ENCODE measurements at regions not wholly inside any gene's neighbourhood (a gene's known extent, or its start where the extent isn't known, plus 50 kb on each side); places are given as distances from the start of the nearest gene placed in this dataset.

DNA sequence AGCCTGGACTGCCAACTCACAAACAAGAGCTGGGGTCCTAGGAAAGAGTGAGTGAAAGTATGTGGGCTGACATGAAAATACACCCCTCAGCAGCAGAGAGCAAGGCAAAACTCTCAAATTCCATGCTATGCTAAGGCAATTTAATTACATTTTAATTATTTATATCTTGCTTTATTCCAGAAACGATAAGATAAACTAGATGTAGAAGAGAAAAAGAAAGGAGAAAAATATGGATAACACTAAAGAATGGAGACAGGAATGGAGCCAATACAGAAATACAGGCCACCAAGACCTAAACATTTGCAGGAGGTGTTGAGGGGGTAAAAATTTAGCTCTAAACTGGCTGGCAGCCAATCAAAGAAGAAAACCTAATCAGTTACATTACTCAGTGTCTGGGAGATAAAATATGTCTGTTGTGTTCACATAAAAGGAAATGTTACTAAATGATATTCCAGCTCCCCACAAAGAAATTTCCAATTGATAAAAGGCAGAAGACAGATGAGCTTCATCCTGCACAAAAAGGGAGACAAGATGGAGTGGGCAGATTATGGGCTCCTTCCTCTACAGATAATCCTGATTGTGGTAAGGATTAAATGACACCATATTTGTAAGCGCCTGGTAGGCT, 223.5 kb upstream of the BLID start:
- no peak for DNase-seq
- H3K36me3 ChIP-seq, result no peaks in the 10 kb centered on the region

DNA sequence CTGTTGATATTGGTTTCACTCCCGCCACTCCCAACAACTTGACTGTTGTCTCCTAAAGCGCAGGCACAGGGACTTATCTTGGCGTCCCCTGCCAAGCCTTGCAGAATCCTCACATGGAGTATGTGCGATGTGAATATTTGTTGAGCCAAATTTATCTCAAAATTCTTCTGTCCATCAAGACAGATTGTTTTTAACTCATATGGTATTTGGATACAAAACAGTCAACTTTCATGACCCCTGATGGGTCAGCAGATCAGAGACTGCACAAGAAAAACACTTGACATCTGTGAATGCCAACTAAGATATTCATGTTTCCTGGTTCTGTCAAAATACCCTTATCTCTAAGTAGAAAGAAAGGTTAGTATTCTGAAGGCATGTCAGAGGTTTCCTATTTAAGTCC, 221.7 kb upstream of the BLID start:
- no peak for DNase-seq
- H3K4me3 ChIP-seq, result no peak overlapping the region
- no peaks in the 10 kb centered on the region for H3K36me3 ChIP-seq
- H3K27me3 ChIP-seq, result no peaks in the 10 kb centered on the region
- no peaks in the 10 kb centered on the region for H3K4me1 ChIP-seq
- H3K27ac ChIP-seq, result no peak overlapping the region
- H3K9me3 ChIP-seq, result no peaks in the 10 kb centered on the region
- TF ChIP-seq POLR2A (IDR thresholded peaks at IDR 0.05), result no peak
- TF ChIP-seq, protein P1, sequence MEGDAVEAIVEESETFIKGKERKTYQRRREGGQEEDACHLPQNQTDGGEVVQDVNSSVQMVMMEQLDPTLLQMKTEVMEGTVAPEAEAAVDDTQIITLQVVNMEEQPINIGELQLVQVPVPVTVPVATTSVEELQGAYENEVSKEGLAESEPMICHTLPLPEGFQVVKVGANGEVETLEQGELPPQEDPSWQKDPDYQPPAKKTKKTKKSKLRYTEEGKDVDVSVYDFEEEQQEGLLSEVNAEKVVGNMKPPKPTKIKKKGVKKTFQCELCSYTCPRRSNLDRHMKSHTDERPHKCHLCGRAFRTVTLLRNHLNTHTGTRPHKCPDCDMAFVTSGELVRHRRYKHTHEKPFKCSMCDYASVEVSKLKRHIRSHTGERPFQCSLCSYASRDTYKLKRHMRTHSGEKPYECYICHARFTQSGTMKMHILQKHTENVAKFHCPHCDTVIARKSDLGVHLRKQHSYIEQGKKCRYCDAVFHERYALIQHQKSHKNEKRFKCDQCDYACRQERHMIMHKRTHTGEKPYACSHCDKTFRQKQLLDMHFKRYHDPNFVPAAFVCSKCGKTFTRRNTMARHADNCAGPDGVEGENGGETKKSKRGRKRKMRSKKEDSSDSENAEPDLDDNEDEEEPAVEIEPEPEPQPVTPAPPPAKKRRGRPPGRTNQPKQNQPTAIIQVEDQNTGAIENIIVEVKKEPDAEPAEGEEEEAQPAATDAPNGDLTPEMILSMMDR (IDR thresholded peaks at IDR 0.05), result no peak

More for the DNA sequence above, 223.5 kb upstream of the BLID start:
- H3K4me1 ChIP-seq, result no peaks in the 10 kb centered on the region
- no peaks in the 10 kb centered on the region for H3K27me3 ChIP-seq
- TF ChIP-seq POLR2A (IDR thresholded peaks at IDR 0.05), result no peak
- TF ChIP-seq, protein P1 (IDR thresholded peaks at IDR 0.05), result no peak
- H3K4me3 ChIP-seq, result no peak overlapping the region
- H3K9me3 ChIP-seq, result no peaks in the 10 kb centered on the region
- no peak overlapping the region for H3K27ac ChIP-seq

DNA sequence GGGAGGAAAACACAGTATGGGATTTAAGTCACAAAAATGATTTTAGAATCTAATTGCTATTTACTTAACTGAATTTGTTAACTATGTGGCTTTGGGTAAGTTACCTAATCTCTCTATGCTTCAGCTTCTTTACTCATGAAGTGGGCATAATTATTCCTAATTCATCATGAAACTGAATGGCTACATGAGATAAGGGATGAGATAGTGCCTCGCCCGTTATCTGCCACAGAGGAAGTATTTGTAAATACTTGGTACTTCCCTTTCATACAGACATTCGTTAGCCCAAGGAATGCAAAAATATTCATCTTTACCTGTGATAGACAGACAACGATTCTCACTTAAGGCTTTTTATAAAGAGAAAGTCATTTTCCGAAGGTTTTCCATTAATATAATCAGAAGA, 221.2 kb upstream of the BLID start:
- no peak overlapping the region for H3K4me3 ChIP-seq
- no peaks in the 10 kb centered on the region for H3K27me3 ChIP-seq
- no peaks in the 10 kb centered on the region for H3K4me1 ChIP-seq
- TF ChIP-seq, protein P1 (IDR thresholded peaks at IDR 0.05), result no peak
- no peak for TF ChIP-seq POLR2A (IDR thresholded peaks at IDR 0.05)
- H3K36me3 ChIP-seq, result no peaks in the 10 kb centered on the region
- H3K27ac ChIP-seq, result no peak overlapping the region
- H3K9me3 ChIP-seq, result no peaks in the 10 kb centered on the region
- DNase-seq, result no peak

DNA sequence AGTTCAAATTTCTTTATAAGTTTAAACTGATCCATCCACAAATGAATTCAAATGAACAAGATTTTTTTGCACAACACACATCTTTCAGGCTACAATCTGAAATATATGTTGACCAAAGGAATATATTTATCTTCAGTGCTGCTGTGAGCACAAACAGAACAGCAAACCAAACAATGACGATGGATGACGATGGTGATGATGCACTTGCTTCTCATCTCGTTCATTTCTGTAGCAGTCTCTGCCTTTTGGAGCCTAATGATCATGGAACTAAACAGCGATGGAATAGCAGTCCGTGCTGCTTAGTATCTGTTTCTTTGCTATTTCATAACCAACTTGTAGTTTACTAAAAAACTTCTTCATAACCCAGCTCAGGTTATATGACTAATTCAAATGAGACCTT, 220.7 kb upstream of the BLID start:
- Histone ChIP-seq H3K4me1 (no peaks in the 10 kb centered on the region), H3K27me3 (no peaks in the 10 kb centered on the region), H3K27ac (no peak overlapping the region), H3K9me3 (no peaks in the 10 kb centered on the region), H3K4me3 (no peak overlapping the region), H3K36me3 (no peaks in the 10 kb centered on the region)
- DNase-seq, result no peak
- TF ChIP-seq, protein P1 (IDR thresholded peaks at IDR 0.05), result no peak
- TF ChIP-seq POLR2A (IDR thresholded peaks at IDR 0.05), result no peak

DNA sequence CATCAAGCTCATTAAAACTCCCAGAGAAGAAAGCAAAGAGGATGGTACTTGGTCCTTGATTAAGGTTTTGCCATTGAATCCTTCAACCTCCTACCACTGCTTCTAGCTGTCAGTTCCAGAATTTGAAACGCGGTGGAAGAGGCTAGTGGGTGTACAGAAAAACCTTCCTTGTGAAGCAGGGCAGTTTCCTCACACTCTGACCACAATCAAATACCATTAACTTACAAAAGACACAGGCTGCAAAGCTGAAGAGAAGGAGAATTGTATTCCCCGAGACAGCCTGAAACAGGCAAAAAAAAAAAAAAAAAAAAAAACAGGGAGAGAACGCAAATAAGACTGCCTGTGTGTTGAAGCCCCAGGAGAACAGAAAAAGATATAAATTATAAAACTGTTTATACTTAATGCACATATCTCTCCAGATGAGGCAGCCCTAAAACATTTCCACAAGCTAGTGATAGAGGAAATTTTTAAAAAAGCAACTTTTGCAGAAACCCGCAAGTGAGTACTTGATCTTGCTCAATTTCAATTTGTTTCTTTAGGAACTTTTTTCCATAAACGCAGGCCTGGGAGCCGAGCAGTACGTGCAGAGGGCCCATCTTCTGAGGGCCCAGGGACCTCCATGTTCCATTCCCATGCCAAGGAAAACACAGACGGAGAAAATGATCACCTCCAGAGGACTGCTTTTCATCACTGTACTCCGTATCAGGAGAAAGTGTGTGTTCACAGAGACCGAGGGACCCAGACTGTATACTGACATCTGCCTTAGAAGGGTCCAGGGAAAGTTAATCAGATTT, 218.7 kb upstream of the BLID start:
- H3K4me1 ChIP-seq, result no peaks in the 10 kb centered on the region
- no peaks in the 10 kb centered on the region for H3K27me3 ChIP-seq
- TF ChIP-seq POLR2A (IDR thresholded peaks at IDR 0.05), result no peak
- TF ChIP-seq, protein P1 (IDR thresholded peaks at IDR 0.05), result no peak
- no peak for DNase-seq
- no peaks in the 10 kb centered on the region for H3K36me3 ChIP-seq
- H3K4me3 ChIP-seq, result no peak overlapping the region
- no peak overlapping the region for H3K27ac ChIP-seq
- no peaks in the 10 kb centered on the region for H3K9me3 ChIP-seq
